Osteoblast (primary cell): ENCODE measurements at regions not wholly inside any gene's neighbourhood (a gene's known extent, or its start where the extent isn't known, plus 50 kb on each side); places are given as distances from the start of the nearest gene placed in this dataset.

ENCODE experiments used
- DNase-seq: peaks from one replicate; pipeline ENCODE4 v3.0.0; 2011; ENCODE audit warnings: low spot score, mixed read lengths; ENCODE audit not compliant: insufficient read length; ENCODE audit errors: missing footprints
- H2AFZ ChIP-seq: 2 replicates; pipeline ENCODE4 v1.6.0; 2011; ENCODE audit warnings: mild to moderate bottlenecking, low read length
- H3K27ac ChIP-seq: 2 replicates; pipeline ENCODE4 v1.5.1; 2011; ENCODE audit warnings: mild to moderate bottlenecking, low read depth, low read length, moderate library complexity
- H3K27me3 ChIP-seq: 2 replicates; pipeline ENCODE4 v1.6.0; 2012; ENCODE audit warnings: mild to moderate bottlenecking, control low read depth, inconsistent platforms, low read length, moderate library complexity; ENCODE audit not compliant: insufficient read depth
- H3K36me3 ChIP-seq: 2 replicates; pipeline ENCODE4 v1.5.1; 2011; ENCODE audit warnings: mild to moderate bottlenecking, low read length, control low read depth, moderate library complexity; ENCODE audit not compliant: insufficient read depth
- H3K4me1 ChIP-seq: 2 replicates; pipeline ENCODE4 v1.5.1; 2011; ENCODE audit warnings: mild to moderate bottlenecking, low read length, control low read depth, moderate library complexity; ENCODE audit not compliant: insufficient read depth
- H3K4me2 ChIP-seq: 2 replicates; pipeline ENCODE4 v1.6.0; 2011; ENCODE audit warnings: mild to moderate bottlenecking, low read length; ENCODE audit not compliant: insufficient read depth
- H3K4me3 ChIP-seq: fragments of 200-600 bp; sonication (generic); 3 replicates; pipeline ENCODE4 v1.5.1; 2012; ENCODE audit warnings: mild to moderate bottlenecking, low read length, inconsistent platforms; ENCODE audit not compliant: insufficient read depth
- H3K79me2 ChIP-seq: 2 replicates; pipeline ENCODE4 v1.6.0; 2012; ENCODE audit warnings: mild to moderate bottlenecking, low read length, control low read depth, inconsistent platforms; ENCODE audit not compliant: insufficient read depth
- H3K9me3 ChIP-seq: 2 replicates; pipeline ENCODE4 v1.5.1; 2011; ENCODE audit warnings: low read depth, low read length, control low read depth
- H4K20me1 ChIP-seq: 2 replicates; pipeline ENCODE4 v1.6.0; 2012; ENCODE audit warnings: mild to moderate bottlenecking, low read length, control low read depth; ENCODE audit not compliant: insufficient read depth
- CTCF ChIP-seq: IDR thresholded peaks from 2 replicates; pipeline ENCODE4 v1.5.1; 2011; ENCODE audit warnings: mild to moderate bottlenecking, low read depth, low read length, moderate library complexity; ENCODE audit errors: extremely low read depth

- Histone ChIP-seq H3K27me3 (no peaks in the 10 kb centered on the region), H3K36me3 (no peaks in the 10 kb centered on the region), H3K27ac (no peak overlapping the region), H3K4me1 (no peaks in the 10 kb centered on the region), H3K79me2 (no peaks in the 10 kb centered on the region), H3K4me3 (no peak overlapping the region), H3K4me2 (no peak overlapping the region), H3K9me3 (no peaks in the 10 kb centered on the region), H2AFZ (no peak overlapping the region), H4K20me1 (no peaks in the 10 kb centered on the region)
- DNase-seq, result no peak
- TF ChIP-seq CTCF, result no peak
Measured at GRCh38 chr3:84885199-84885882, 73.4 kb upstream of the CADM2 start.

GRCh38 chr3:84891851-84892250 lies 66.9 kb upstream of the CADM2 start:
- no peak overlapping the region for H3K4me3 ChIP-seq
- H3K79me2 ChIP-seq, result no peaks in the 10 kb centered on the region
- H3K4me2 ChIP-seq, result no peak overlapping the region
- H2AFZ ChIP-seq, result no peak overlapping the region
- no peak for DNase-seq
- no peaks in the 10 kb centered on the region for H3K27me3 ChIP-seq
- no peak for TF ChIP-seq CTCF
- no peaks in the 10 kb centered on the region for H3K9me3 ChIP-seq
- H3K4me1 ChIP-seq, result no peaks in the 10 kb centered on the region
- no peaks in the 10 kb centered on the region for H3K36me3 ChIP-seq
- H3K27ac ChIP-seq, result no peak overlapping the region
- no peaks in the 10 kb centered on the region for H4K20me1 ChIP-seq

- no peak overlapping the region for H3K4me3 ChIP-seq
- TF ChIP-seq CTCF, result no peak
- H3K4me1 ChIP-seq, result no peaks in the 10 kb centered on the region
Measured at GRCh38 chr3:84893211-84893610, 65.6 kb upstream of the CADM2 start.

GRCh38 chr3:84904212-84904611 lies 54.6 kb upstream of the CADM2 start:
- Histone ChIP-seq H3K4me2 (no peak overlapping the region), H3K4me1 (no peaks in the 10 kb centered on the region), H4K20me1 (no peaks in the 10 kb centered on the region), H3K9me3 (no peaks in the 10 kb centered on the region), H3K4me3 (no peak overlapping the region), H3K36me3 (no peaks in the 10 kb centered on the region), H3K27me3 (no peaks in the 10 kb centered on the region), H2AFZ (no peak overlapping the region), H3K27ac (no peak overlapping the region), H3K79me2 (no peaks in the 10 kb centered on the region)
- TF ChIP-seq CTCF, result no peak
- DNase-seq, result no peak

More at GRCh38 chr3:84893211-84893610, 65.6 kb upstream of the CADM2 start:
- H3K9me3 ChIP-seq, result no peaks in the 10 kb centered on the region
- no peaks in the 10 kb centered on the region for H4K20me1 ChIP-seq
- H3K27ac ChIP-seq, result no peak overlapping the region
- H3K27me3 ChIP-seq, result no peaks in the 10 kb centered on the region
- H2AFZ ChIP-seq, result no peak overlapping the region
- DNase-seq, result no peak
- H3K79me2 ChIP-seq, result no peaks in the 10 kb centered on the region
- H3K36me3 ChIP-seq, result no peaks in the 10 kb centered on the region
- H3K4me2 ChIP-seq, result no peak overlapping the region
